Calu3 (cell line): ENCODE measurements at regions not wholly inside any gene's neighbourhood (a gene's known extent, or its start where the extent isn't known, plus 50 kb on each side); places are given as distances from the start of the nearest gene placed in this dataset.

Experiments
- BruUV-seq: library from RNA; stranded (reverse); fragments of 400-500 nt; replicated peaks from 2 replicates; lab custom pipeline; 2021; lab: Mats Ljungman, UMichigan
- CTCF ChIA-PET: fragments of 300-600 bp; sonication (Branson Sonifier 250); formaldehyde crosslinking; loops from one replicate; lab custom pipeline; 2022; ENCODE audit warnings: antibody characterized with exemption; lab: Charles Lee
- DNase-seq: peaks from one replicate; pipeline ENCODE4 v3.0.0; 2022
- H3K27ac Mint-ChIP-seq: one replicate; pipeline ENCODE4 v1.8.0; 2022; ENCODE audit warnings: mixed read lengths; ENCODE audit not compliant: unreplicated experiment
- H3K27me3 Mint-ChIP-seq: one replicate; pipeline ENCODE4 v1.8.0; 2022; ENCODE audit warnings: mixed read lengths; ENCODE audit not compliant: unreplicated experiment
- H3K36me3 Mint-ChIP-seq: one replicate; pipeline ENCODE4 v1.8.0; 2022; ENCODE audit warnings: mild to moderate bottlenecking, moderate library complexity, mixed read lengths; ENCODE audit not compliant: insufficient read depth, unreplicated experiment
- H3K4me1 Mint-ChIP-seq: one replicate; pipeline ENCODE4 v1.8.0; 2022; ENCODE audit warnings: mild to moderate bottlenecking, low read depth, mixed read lengths; ENCODE audit not compliant: unreplicated experiment
- H3K4me3 Mint-ChIP-seq: one replicate; pipeline ENCODE4 v1.8.0; 2022; ENCODE audit warnings: mild to moderate bottlenecking, low read depth, moderate library complexity, mixed read lengths; ENCODE audit not compliant: unreplicated experiment
- H3K9me3 Mint-ChIP-seq: one replicate; pipeline ENCODE4 v1.8.0; 2022; ENCODE audit warnings: low read depth, mixed read lengths; ENCODE audit not compliant: unreplicated experiment
- CTCF ChIP-seq: fragments of 200-600 bp; IDR thresholded peaks from one replicate; pipeline ENCODE4 v1.8.0; 2022; ENCODE audit warnings: antibody characterized with exemption; ENCODE audit not compliant: unreplicated experiment
- intact Hi-C: fragments of 100-400 bp; cut with micrococcal nuclease; formaldehyde crosslinking; loops from one replicate; pipeline ENCODE4 v1.10.0; 2022; ENCODE audit not compliant: unreplicated experiment

GRCh38 chr20:6228302-6228843 is 105.5 kb upstream of the FERMT1 start:
- Mint-ChIP-seq H3K27ac (no peak overlapping the region), H3K4me3 (no peak overlapping the region), H3K4me1 (no peaks in the 10 kb centered on the region), H3K36me3 (no peaks in the 10 kb centered on the region), H3K9me3 (no peaks in the 10 kb centered on the region), H3K27me3 (peaks cover 14% of the 10 kb centered on the region)
- no TSS peak for BruUV-seq
- intact Hi-C loops: no loop called here
- CTCF ChIA-PET: no interaction called here
- no peak for DNase-seq
- TF ChIP-seq CTCF: no peak

GRCh38 chr20:6213311-6213710 is 90.5 kb upstream of the FERMT1 start:
- H3K4me3 Mint-ChIP-seq: no peak overlapping the region

GRCh38 chr20:6212903-6213302 is 90.1 kb upstream of the FERMT1 start:
- H3K9me3 Mint-ChIP-seq: peaks cover 3% of the 10 kb centered on the region
- CTCF ChIA-PET: no interaction called here
- DNase-seq: no peak
- H3K4me3 Mint-ChIP-seq: no peak overlapping the region
- no peak overlapping the region for H3K27ac Mint-ChIP-seq
- H3K27me3 Mint-ChIP-seq: peaks cover 65% of the 10 kb centered on the region
- peaks cover 7% of the 10 kb centered on the region for H3K36me3 Mint-ChIP-seq
- H3K4me1 Mint-ChIP-seq: no peaks in the 10 kb centered on the region
- no peak for TF ChIP-seq CTCF
- intact Hi-C loops: no loop called here
- no TSS peak for BruUV-seq

More at GRCh38 chr20:6213311-6213710, 90.5 kb upstream of the FERMT1 start:
- DNase-seq: no peak
- peaks cover 7% of the 10 kb centered on the region for H3K36me3 Mint-ChIP-seq
- peaks cover 65% of the 10 kb centered on the region for H3K27me3 Mint-ChIP-seq
- H3K27ac Mint-ChIP-seq: no peak overlapping the region
- no peak for TF ChIP-seq CTCF
- CTCF ChIA-PET: no interaction called here
- H3K4me1 Mint-ChIP-seq: no peaks in the 10 kb centered on the region
- BruUV-seq: no TSS peak
- H3K9me3 Mint-ChIP-seq: peaks cover 3% of the 10 kb centered on the region
- intact Hi-C loops: no loop called here

- H3K36me3 Mint-ChIP-seq: no peaks in the 10 kb centered on the region
- H3K4me1 Mint-ChIP-seq: no peaks in the 10 kb centered on the region
- H3K4me3 Mint-ChIP-seq: no peak overlapping the region
- no peak for TF ChIP-seq CTCF
- H3K9me3 Mint-ChIP-seq: peaks cover 3% of the 10 kb centered on the region
- no peak overlapping the region for H3K27ac Mint-ChIP-seq
- CTCF ChIA-PET: no interaction called here
- BruUV-seq: no TSS peak
- no peak for DNase-seq
- intact Hi-C loops: no loop called here
- H3K27me3 Mint-ChIP-seq: peaks cover 58% of the 10 kb centered on the region
Observed at GRCh38 chr20:6209093-6209492, 86.3 kb upstream of the FERMT1 start.
